Adrenal gland (tissue), 9 donors: ENCODE measurements at regions not wholly inside any gene's neighbourhood (a gene's known extent, or its start where the extent isn't known, plus 50 kb on each side); places are given as distances from the start of the nearest gene placed in this dataset.

Source experiments
- DNase-seq, 7 donors: peaks; one replicate each; pipeline ENCODE4 v3.0.0-alpha.2; 2019 to 2020
- H3K27ac ChIP-seq, 5 donors: fragments of 200-600 bp; sonication (generic) in 4 of 5; 1 replicate in 3 of 5; 2 replicates in 2 of 5; pipeline versions ENCODE4 v1.5.1 to v1.8.0; 2016 to 2020; ENCODE audit warnings: mild to moderate bottlenecking in 1 of 5
- H3K27me3 ChIP-seq: fragments of 200-600 bp; 2 replicates; pipeline ENCODE4 v1.8.0; 2021
- H3K36me3 ChIP-seq, 2 donors: fragments of 200-600 bp; replicated peaks in 1 of 2; 1 replicate in 1 of 2; 2 replicates in 1 of 2; pipeline versions ENCODE4 v1.5.1 to v1.8.0; 2018 to 2022
- H3K4me1 ChIP-seq, 2 donors: fragments of 200-600 bp; replicated peaks in 1 of 2; 1 replicate in 1 of 2; 2 replicates in 1 of 2; pipeline versions ENCODE4 v1.5.1 to v1.8.0; 2018 to 2021
- H3K4me3 ChIP-seq, 4 donors: fragments of 200-600 bp; sonication (generic) in 3 of 4; one replicate each; pipeline ENCODE4 v1.5.1; 2016 to 2018
- H3K9me3 ChIP-seq, 3 donors: fragments of 200-600 bp; sonication (generic) in 1 of 3; replicated peaks in 1 of 3; 1 replicate in 2 of 3; 2 replicates in 1 of 3; pipeline versions ENCODE4 v1.5.1 to v1.8.0; 2016 to 2021
- POLR2A ChIP-seq, 2 donors: fragments of 450-650 bp; IDR thresholded peaks; one replicate each; pipeline ENCODE4 v1.6.1; 2017; ENCODE audit warnings: antibody characterized with exemption in 2 of 2, mild to moderate bottlenecking in 2 of 2, moderate library complexity in 1 of 2
- WGBS, 4 donors: extraction: QIAGEN DNeasy Blood & Tissue Kit in 2 of 4; methylation state at CpG; one replicate each; pipeline versions ENCODE4 v1.1.5 to v1.1.7; 2013 to 2017; 5-methylcytosine and 5-hydroxymethylcytosine counted together
- intact Hi-C, 2 donors: fragments of 100-400 bp; cut with DNase I; formaldehyde crosslinking; loops; one replicate each; pipeline versions ENCODE4 v1.14.1 to v1.15.0; 2022 to 2023
- TF ChIP-seq, protein P1 (sequence below), 6 experiments: fragments of 450-650 bp in 4 of 6; fragments of 200-600 bp in 2 of 6; sonication (generic) in 1 of 6; IDR thresholded peaks; 1 replicate in 5 of 6; 2 replicates in 1 of 6; pipeline versions ENCODE4 v1.5.1 to v1.8.0; 2016 to 2021; ENCODE audit warnings: antibody characterized with exemption in 6 of 6, mild to moderate bottlenecking in 2 of 6, moderate library complexity in 1 of 6
- donor health status: healthy with polysubstance abuse.
- donor health status: Bipolar disorder and iron deficiency.
- donor health status: DM: yes; HTN: yes; CAD: no.
- donor health status: DM: no; HTN: no; CAD: no.
- donor health status: DM: no; HTN: no; CAD: no.

DNA sequence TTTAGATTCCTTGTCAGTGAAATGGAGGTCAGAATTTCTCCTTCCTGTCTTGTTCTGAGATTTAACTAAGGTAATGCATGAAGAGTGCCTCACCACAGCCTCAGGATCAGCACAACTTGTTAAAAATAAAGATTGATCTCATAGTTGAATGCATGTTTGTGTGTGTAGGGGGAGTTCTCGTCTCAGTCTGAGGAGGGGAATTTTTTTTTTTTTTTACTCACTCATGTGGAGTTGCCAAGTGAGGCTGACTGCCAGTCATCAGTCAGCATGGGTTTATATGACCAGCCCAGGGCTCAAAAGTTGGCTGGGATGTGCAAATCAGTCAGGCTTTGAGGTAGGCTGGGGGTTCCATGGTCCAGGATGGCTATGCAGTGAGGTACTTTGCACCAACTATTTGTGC lies 113.2 kb downstream of the FANCF start:
- Histone ChIP-seq H3K4me1 (no peaks in the 10 kb centered on the region), H3K36me3 (no peaks in the 10 kb centered on the region), H3K9me3 (no peaks in the 10 kb centered on the region), H3K4me3 (no peak overlapping the region), H3K27ac (no peak overlapping the region), H3K27me3 (no peaks in the 10 kb centered on the region)
- no peak for TF ChIP-seq POLR2A (IDR thresholded peaks at IDR 0.05)
- TF ChIP-seq, protein P1, sequence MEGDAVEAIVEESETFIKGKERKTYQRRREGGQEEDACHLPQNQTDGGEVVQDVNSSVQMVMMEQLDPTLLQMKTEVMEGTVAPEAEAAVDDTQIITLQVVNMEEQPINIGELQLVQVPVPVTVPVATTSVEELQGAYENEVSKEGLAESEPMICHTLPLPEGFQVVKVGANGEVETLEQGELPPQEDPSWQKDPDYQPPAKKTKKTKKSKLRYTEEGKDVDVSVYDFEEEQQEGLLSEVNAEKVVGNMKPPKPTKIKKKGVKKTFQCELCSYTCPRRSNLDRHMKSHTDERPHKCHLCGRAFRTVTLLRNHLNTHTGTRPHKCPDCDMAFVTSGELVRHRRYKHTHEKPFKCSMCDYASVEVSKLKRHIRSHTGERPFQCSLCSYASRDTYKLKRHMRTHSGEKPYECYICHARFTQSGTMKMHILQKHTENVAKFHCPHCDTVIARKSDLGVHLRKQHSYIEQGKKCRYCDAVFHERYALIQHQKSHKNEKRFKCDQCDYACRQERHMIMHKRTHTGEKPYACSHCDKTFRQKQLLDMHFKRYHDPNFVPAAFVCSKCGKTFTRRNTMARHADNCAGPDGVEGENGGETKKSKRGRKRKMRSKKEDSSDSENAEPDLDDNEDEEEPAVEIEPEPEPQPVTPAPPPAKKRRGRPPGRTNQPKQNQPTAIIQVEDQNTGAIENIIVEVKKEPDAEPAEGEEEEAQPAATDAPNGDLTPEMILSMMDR (IDR thresholded peaks at IDR 0.05): no peak
- intact Hi-C loops: no loop called here
- WGBS, 4 donors: 33 to 43% (median 40%) methylated on average over 1 of the region's 1 CpG
- no peak for DNase-seq

DNA sequence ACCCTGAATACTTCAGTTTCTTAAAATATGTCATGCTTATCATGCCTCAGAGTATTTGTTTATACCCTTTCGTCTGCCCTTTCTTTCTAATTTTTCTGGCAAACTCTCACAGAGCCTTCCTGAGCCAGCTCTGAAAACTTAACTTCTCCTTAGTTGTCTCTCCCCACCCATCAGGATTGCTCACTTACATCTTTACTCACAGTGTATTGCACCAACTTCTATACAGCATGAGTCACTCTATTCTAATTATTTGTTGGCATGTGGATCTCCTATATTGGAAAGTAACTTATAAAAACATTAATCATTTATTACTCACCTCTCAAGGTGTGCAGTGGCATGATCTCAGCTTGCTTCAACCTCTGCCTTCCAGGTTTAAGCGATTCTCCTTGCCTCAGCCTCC lies 114.9 kb downstream of the FANCF start:
- no peak overlapping the region for H3K27ac ChIP-seq
- WGBS, 4 donors: 53 to 67% (median 60%) methylated on average over 2 of the region's 2 CpGs
- no peak for TF ChIP-seq POLR2A (IDR thresholded peaks at IDR 0.05)
- TF ChIP-seq, protein P1 (IDR thresholded peaks at IDR 0.05): no peak
- no peak overlapping the region for H3K4me3 ChIP-seq
- intact Hi-C loops: no loop called here
- no peaks in the 10 kb centered on the region for H3K4me1 ChIP-seq
- no peaks in the 10 kb centered on the region for H3K36me3 ChIP-seq
- no peaks in the 10 kb centered on the region for H3K27me3 ChIP-seq
- H3K9me3 ChIP-seq: no peaks in the 10 kb centered on the region
- no peak for DNase-seq

DNA sequence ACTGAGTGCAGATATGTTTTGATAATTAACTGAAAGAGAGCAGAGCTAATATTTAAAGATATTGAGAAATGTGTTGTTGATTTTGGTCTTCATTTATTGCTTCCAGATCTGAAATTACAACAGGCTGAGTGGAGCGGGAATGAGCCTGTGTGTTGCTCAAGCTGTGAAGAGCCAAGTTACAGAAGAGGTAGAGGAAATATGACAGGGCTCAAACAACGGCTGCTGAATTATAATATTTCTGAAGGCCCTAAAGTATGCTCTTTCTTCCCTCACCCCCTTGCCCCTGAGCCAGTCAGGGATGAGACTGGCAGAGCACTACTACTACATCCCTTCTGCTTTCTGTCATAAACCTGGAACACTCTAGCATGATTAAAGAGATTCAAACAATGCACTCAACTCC lies 115.6 kb downstream of the FANCF start:
- Histone ChIP-seq H3K9me3 (no peaks in the 10 kb centered on the region), H3K27ac (no peak overlapping the region), H3K4me3 (no peak overlapping the region), H3K36me3 (no peaks in the 10 kb centered on the region), H3K4me1 (no peaks in the 10 kb centered on the region), H3K27me3 (no peaks in the 10 kb centered on the region)
- DNase-seq: no peak
- intact Hi-C loops: no loop called here
- TF ChIP-seq, protein P1 (IDR thresholded peaks at IDR 0.05): no peak
- TF ChIP-seq POLR2A (IDR thresholded peaks at IDR 0.05): no peak
- 65 to 70% (median 66%) methylated on average over 2 of the region's 2 CpGs for WGBS, 4 donors

DNA sequence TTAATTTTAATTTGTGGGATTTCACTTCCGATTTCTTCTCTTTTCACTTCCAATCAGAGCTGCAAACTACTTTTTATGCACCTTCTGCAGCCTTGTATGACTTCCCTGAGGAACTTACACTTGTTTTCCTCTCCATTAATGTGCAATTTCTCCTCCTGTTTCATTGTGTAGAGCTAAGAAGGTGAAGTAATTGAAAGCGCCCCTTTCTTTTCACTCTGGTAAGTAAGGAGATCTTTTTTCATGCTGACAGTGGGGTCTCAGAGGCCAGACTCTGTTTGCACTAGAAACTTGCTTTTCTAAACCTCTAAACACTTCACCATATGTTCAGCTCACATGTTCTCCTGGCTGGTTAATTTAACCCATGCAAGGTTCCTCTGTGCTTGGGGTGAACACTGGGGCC lies 117.0 kb downstream of the FANCF start:
- Histone ChIP-seq H3K27ac (no peak overlapping the region), H3K36me3 (no peaks in the 10 kb centered on the region), H3K9me3 (no peaks in the 10 kb centered on the region), H3K27me3 (no peaks in the 10 kb centered on the region), H3K4me1 (no peaks in the 10 kb centered on the region), H3K4me3 (no peak overlapping the region)
- TF ChIP-seq POLR2A (IDR thresholded peaks at IDR 0.05): no peak
- TF ChIP-seq, protein P1 (IDR thresholded peaks at IDR 0.05): no peak
- DNase-seq: no peak
- intact Hi-C loops: no loop called here
- WGBS, 4 donors: 42 to 66% (median 55%) methylated on average over 2 of the region's 2 CpGs
